Osteoblast (primary cell): ENCODE measurements at regions not wholly inside any gene's neighbourhood (a gene's known extent, or its start where the extent isn't known, plus 50 kb on each side); places are given as distances from the start of the nearest gene placed in this dataset.

Experiments used
- DNase-seq: peaks from one replicate; pipeline ENCODE4 v3.0.0; 2011; ENCODE audit warnings: low spot score, mixed read lengths; ENCODE audit not compliant: insufficient read length; ENCODE audit errors: missing footprints
- H2AFZ ChIP-seq: 2 replicates; pipeline ENCODE4 v1.6.0; 2011; ENCODE audit warnings: mild to moderate bottlenecking, low read length
- H3K27ac ChIP-seq: 2 replicates; pipeline ENCODE4 v1.5.1; 2011; ENCODE audit warnings: mild to moderate bottlenecking, low read depth, low read length, moderate library complexity
- H3K27me3 ChIP-seq: 2 replicates; pipeline ENCODE4 v1.6.0; 2012; ENCODE audit warnings: mild to moderate bottlenecking, control low read depth, inconsistent platforms, low read length, moderate library complexity; ENCODE audit not compliant: insufficient read depth
- H3K36me3 ChIP-seq: 2 replicates; pipeline ENCODE4 v1.5.1; 2011; ENCODE audit warnings: mild to moderate bottlenecking, low read length, control low read depth, moderate library complexity; ENCODE audit not compliant: insufficient read depth
- H3K4me1 ChIP-seq: 2 replicates; pipeline ENCODE4 v1.5.1; 2011; ENCODE audit warnings: mild to moderate bottlenecking, low read length, control low read depth, moderate library complexity; ENCODE audit not compliant: insufficient read depth
- H3K4me2 ChIP-seq: 2 replicates; pipeline ENCODE4 v1.6.0; 2011; ENCODE audit warnings: mild to moderate bottlenecking, low read length; ENCODE audit not compliant: insufficient read depth
- H3K4me3 ChIP-seq: fragments of 200-600 bp; sonication (generic); 3 replicates; pipeline ENCODE4 v1.5.1; 2012; ENCODE audit warnings: mild to moderate bottlenecking, low read length, inconsistent platforms; ENCODE audit not compliant: insufficient read depth
- H3K79me2 ChIP-seq: 2 replicates; pipeline ENCODE4 v1.6.0; 2012; ENCODE audit warnings: mild to moderate bottlenecking, low read length, control low read depth, inconsistent platforms; ENCODE audit not compliant: insufficient read depth
- H3K9me3 ChIP-seq: 2 replicates; pipeline ENCODE4 v1.5.1; 2011; ENCODE audit warnings: low read depth, low read length, control low read depth
- H4K20me1 ChIP-seq: 2 replicates; pipeline ENCODE4 v1.6.0; 2012; ENCODE audit warnings: mild to moderate bottlenecking, low read length, control low read depth; ENCODE audit not compliant: insufficient read depth
- TF ChIP-seq, protein P1 (sequence below): IDR thresholded peaks from 2 replicates; pipeline ENCODE4 v1.5.1; 2011; ENCODE audit warnings: mild to moderate bottlenecking, low read depth, low read length, moderate library complexity; ENCODE audit errors: extremely low read depth

DNA sequence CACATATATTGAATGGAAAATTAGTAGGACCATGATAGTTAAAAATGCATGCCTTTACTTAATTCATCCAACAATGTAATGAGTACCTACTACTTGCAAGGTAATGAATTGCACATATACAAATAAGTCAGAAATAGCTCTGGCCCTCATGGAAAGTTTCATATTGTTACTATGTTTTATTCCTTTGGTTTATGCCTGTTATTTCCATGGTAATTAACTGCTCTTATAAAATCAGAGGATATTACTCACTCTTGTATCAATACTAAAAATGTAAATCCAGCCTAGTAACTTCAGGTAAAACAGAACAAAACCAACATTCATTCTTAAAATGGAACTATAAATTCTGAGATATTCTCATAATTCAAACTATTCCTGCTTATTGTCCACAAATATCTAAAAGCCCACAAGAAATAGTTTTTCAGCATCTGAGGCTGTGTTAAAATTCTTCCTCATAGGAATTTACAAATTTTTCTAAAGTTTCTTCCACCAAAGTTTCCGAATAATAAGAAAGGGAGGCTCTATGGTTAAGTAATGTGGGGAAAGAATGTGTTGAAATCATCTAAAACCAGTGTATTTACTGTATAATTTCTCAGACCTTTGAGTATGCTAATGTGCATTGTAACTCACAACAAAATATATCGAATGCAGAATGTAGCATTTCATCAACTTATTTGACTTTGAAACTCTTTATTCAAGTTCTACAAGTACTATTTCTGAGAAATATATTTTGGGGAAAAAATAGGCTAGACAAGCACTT is 444.2 kb downstream of the PDGFC start:
- DNase-seq: no peak
- H2AFZ ChIP-seq: no peak overlapping the region
- H3K4me3 ChIP-seq: no peak overlapping the region
- no peaks in the 10 kb centered on the region for H3K36me3 ChIP-seq
- no peaks in the 10 kb centered on the region for H3K4me1 ChIP-seq
- H3K79me2 ChIP-seq: no peaks in the 10 kb centered on the region
- H4K20me1 ChIP-seq: no peaks in the 10 kb centered on the region
- H3K9me3 ChIP-seq: no peaks in the 10 kb centered on the region
- H3K27me3 ChIP-seq: no peaks in the 10 kb centered on the region
- TF ChIP-seq, protein P1, sequence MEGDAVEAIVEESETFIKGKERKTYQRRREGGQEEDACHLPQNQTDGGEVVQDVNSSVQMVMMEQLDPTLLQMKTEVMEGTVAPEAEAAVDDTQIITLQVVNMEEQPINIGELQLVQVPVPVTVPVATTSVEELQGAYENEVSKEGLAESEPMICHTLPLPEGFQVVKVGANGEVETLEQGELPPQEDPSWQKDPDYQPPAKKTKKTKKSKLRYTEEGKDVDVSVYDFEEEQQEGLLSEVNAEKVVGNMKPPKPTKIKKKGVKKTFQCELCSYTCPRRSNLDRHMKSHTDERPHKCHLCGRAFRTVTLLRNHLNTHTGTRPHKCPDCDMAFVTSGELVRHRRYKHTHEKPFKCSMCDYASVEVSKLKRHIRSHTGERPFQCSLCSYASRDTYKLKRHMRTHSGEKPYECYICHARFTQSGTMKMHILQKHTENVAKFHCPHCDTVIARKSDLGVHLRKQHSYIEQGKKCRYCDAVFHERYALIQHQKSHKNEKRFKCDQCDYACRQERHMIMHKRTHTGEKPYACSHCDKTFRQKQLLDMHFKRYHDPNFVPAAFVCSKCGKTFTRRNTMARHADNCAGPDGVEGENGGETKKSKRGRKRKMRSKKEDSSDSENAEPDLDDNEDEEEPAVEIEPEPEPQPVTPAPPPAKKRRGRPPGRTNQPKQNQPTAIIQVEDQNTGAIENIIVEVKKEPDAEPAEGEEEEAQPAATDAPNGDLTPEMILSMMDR: no peak
- no peak overlapping the region for H3K27ac ChIP-seq
- H3K4me2 ChIP-seq: no peak overlapping the region

GRCh38 chr4:156523991-156524390 is 447.6 kb downstream of the PDGFC start:
- H3K27ac ChIP-seq: no peak overlapping the region
- no peaks in the 10 kb centered on the region for H4K20me1 ChIP-seq
- no peaks in the 10 kb centered on the region for H3K79me2 ChIP-seq
- H2AFZ ChIP-seq: no peak overlapping the region
- no peak for DNase-seq
- no peak overlapping the region for H3K4me3 ChIP-seq
- H3K27me3 ChIP-seq: no peaks in the 10 kb centered on the region
- no peaks in the 10 kb centered on the region for H3K9me3 ChIP-seq
- no peaks in the 10 kb centered on the region for H3K36me3 ChIP-seq
- TF ChIP-seq, protein P1: no peak
- H3K4me2 ChIP-seq: no peak overlapping the region
- H3K4me1 ChIP-seq: no peaks in the 10 kb centered on the region

DNA sequence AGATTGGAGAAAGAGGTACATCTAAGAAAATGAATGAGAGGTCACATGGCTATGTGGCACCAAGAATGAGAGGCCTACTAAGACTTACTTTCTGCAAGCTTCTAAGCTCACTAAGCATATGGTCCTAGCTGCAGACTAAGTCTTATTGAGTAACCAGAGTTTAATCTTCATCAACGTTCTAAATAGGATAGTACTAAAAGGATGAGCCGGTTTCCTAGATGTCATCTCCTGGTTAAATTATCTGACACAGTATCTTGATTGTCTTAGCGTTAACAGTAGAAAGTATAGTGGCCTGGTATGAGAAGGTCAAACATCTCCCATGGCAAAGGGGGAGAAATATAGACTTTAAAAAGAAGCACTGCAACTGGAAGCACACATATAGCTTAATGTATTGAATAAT is 448.1 kb downstream of the PDGFC start:
- H3K27ac ChIP-seq: no peak overlapping the region
- H3K36me3 ChIP-seq: no peaks in the 10 kb centered on the region
- TF ChIP-seq, protein P1: no peak
- H3K4me2 ChIP-seq: no peak overlapping the region
- no peak overlapping the region for H2AFZ ChIP-seq
- H3K79me2 ChIP-seq: no peaks in the 10 kb centered on the region
- H4K20me1 ChIP-seq: no peaks in the 10 kb centered on the region
- no peaks in the 10 kb centered on the region for H3K27me3 ChIP-seq
- no peak overlapping the region for H3K4me3 ChIP-seq
- no peaks in the 10 kb centered on the region for H3K4me1 ChIP-seq
- H3K9me3 ChIP-seq: no peaks in the 10 kb centered on the region
- no peak for DNase-seq

DNA sequence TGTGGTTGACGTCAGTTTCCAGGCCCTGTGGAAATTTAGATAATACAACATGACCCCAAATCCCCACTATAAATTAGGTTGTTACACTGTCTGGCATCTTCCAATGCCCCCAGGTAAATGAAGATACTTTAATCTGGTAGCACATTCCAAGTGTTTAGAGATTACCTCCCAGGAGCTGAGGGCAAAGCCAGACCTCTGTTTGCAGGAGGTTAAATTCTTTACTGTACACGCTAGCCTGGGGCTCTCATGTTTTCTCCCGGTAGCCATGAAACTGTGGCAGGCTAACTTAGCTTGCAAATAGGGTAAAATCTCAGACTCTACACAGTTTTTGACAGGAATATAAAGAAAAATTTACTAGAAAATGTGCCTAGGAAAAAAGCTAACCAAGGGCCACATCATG is 450.0 kb downstream of the PDGFC start:
- Histone ChIP-seq H3K4me2 (no peak overlapping the region), H2AFZ (no peak overlapping the region)
- DNase-seq: no peak

More for the DNA sequence above, 450.0 kb downstream of the PDGFC start:
- Histone ChIP-seq H3K4me3 (no peak overlapping the region), H3K9me3 (no peaks in the 10 kb centered on the region), H3K4me1 (no peaks in the 10 kb centered on the region), H3K27ac (no peak overlapping the region), H4K20me1 (no peaks in the 10 kb centered on the region), H3K79me2 (no peaks in the 10 kb centered on the region), H3K36me3 (no peaks in the 10 kb centered on the region), H3K27me3 (no peaks in the 10 kb centered on the region)
- TF ChIP-seq, protein P1: no peak
